Right cardiac atrium (tissue), 5 donors: ENCODE measurements at regions not wholly inside any gene's neighbourhood (a gene's known extent, or its start where the extent isn't known, plus 50 kb on each side); places are given as distances from the start of the nearest gene placed in this dataset.

ENCODE experiments used
- ATAC-seq, 2 donors: fragments of 200-7000 bp; cut with Tn5 transposase; one replicate each; pipeline versions ENCODE4 v1.8.0 to v1.9.1; 2020; ENCODE audit warnings: moderate library complexity in 2 of 2, mild to moderate bottlenecking in 1 of 2
- DNase-seq, 3 donors: peaks; one replicate each; pipeline ENCODE4 v3.0.0-alpha.2; 2020
- H3K27ac ChIP-seq: one replicate; pipeline ENCODE4 v1.5.1; 2013; ENCODE audit warnings: mild to moderate bottlenecking, low read length, control low read depth, moderate library complexity
- H3K27me3 ChIP-seq: one replicate; pipeline ENCODE4 v1.6.1; 2013; ENCODE audit not compliant: control insufficient read depth, insufficient read depth
- H3K4me1 ChIP-seq: one replicate; pipeline ENCODE4 v1.6.1; 2013; ENCODE audit warnings: low read length; ENCODE audit not compliant: control insufficient read depth, insufficient read depth
- H3K4me3 ChIP-seq: one replicate; pipeline ENCODE4 v1.5.1; 2013; ENCODE audit warnings: low read length, control low read depth
- H3K9me3 ChIP-seq: one replicate; pipeline ENCODE4 v1.6.1; 2013; ENCODE audit warnings: low read length; ENCODE audit not compliant: control insufficient read depth
- WGBS: extraction: QIAGEN DNeasy Blood & Tissue Kit; methylation state at CpG from one replicate; pipeline ENCODE4 v1.1.7; 2013; 5-methylcytosine and 5-hydroxymethylcytosine counted together
- intact Hi-C, 4 donors: fragments of 100-400 bp; cut with DNase I; formaldehyde crosslinking; loops; one replicate each; pipeline versions ENCODE4 v1.11.0 to v1.14.0; 2022 to 2023
- donor health status: healthy with polysubstance abuse.
- donor health status: DM: no; HTN: yes; CAD: no.
- donor health status: DM: no; HTN: no; CAD: no.
- donor health status: DM: no; HTN: yes; CAD: no; lungs with severe emphysema.
- donor health status: DM: yes; HTN: yes; CAD: no.

- no peak overlapping the region for H3K4me3 ChIP-seq
- H3K4me1 ChIP-seq = no peaks in the 10 kb centered on the region
- H3K9me3 ChIP-seq = no peaks in the 10 kb centered on the region
- H3K27me3 ChIP-seq = no peaks in the 10 kb centered on the region
- H3K27ac ChIP-seq = no peak overlapping the region
- ATAC-seq (peak; percentile 76 to 78), DNase-seq (peak; percentile 41 to 80 (median 71))
- 68% methylated on average over 13 of the region's 13 CpGs for WGBS
- intact Hi-C loops = loop anchor here in 3 of 4 donors (2.0 to 10.0 kb wide), 3 partner anchors 186 to 189 kb away; no protein-coding TSS in a partner anchor
Observed at GRCh38 chr12:127293507-127294310, 973.3 kb upstream of the TMEM132C start.

- no peak for ATAC-seq
Observed at GRCh38 chr12:127294651-127295210, 972.2 kb upstream of the TMEM132C start.

GRCh38 chr12:127295630-127296029 is 971.3 kb upstream of the TMEM132C start:
- no peak for DNase-seq
- intact Hi-C loops = loop anchor here in 2 of 4 donors (2.0 to 10.0 kb wide), 2 partner anchors 189 to 191 kb away; no protein-coding TSS in a partner anchor
- Histone ChIP-seq H3K4me1 (no peaks in the 10 kb centered on the region), H3K4me3 (no peak overlapping the region), H3K9me3 (no peaks in the 10 kb centered on the region), H3K27ac (no peak overlapping the region), H3K27me3 (no peaks in the 10 kb centered on the region)
- 51% methylated on average over 2 of the region's 2 CpGs for WGBS
- no peak for ATAC-seq

More at GRCh38 chr12:127294651-127295210, 972.2 kb upstream of the TMEM132C start:
- Histone ChIP-seq H3K9me3 (no peaks in the 10 kb centered on the region), H3K27me3 (no peaks in the 10 kb centered on the region), H3K4me1 (no peaks in the 10 kb centered on the region), H3K27ac (no peak overlapping the region), H3K4me3 (no peak overlapping the region)
- intact Hi-C loops = loop anchor here in 3 of 4 donors (2.0 to 10.0 kb wide), 3 partner anchors 187 to 190 kb away; no protein-coding TSS in a partner anchor
- DNase-seq = no peak
- 78% methylated on average over 6 of the region's 6 CpGs for WGBS

GRCh38 chr12:127296591-127296990 is 970.4 kb upstream of the TMEM132C start:
- 71% methylated on average over 10 of the region's 10 CpGs for WGBS
- no peaks in the 10 kb centered on the region for H3K4me1 ChIP-seq
- no peak for DNase-seq
- H3K9me3 ChIP-seq = no peaks in the 10 kb centered on the region
- no peak overlapping the region for H3K4me3 ChIP-seq
- intact Hi-C loops = loop anchor here in 1 of 4 donors (10.0 kb wide), 1 partner anchor 192 kb away; no protein-coding TSS in a partner anchor
- H3K27me3 ChIP-seq = no peaks in the 10 kb centered on the region
- ATAC-seq = no peak
- no peak overlapping the region for H3K27ac ChIP-seq

GRCh38 chr12:127297327-127297726 is 969.6 kb upstream of the TMEM132C start:
- DNase-seq (no peak), ATAC-seq (no peak)
- intact Hi-C loops = loop anchor here in 1 of 4 donors (10.0 kb wide), 1 partner anchor 193 kb away; no protein-coding TSS in a partner anchor
- no peaks in the 10 kb centered on the region for H3K4me1 ChIP-seq
- H3K27ac ChIP-seq = no peak overlapping the region
- WGBS = 77% methylated on average over 3 of the region's 3 CpGs
- H3K27me3 ChIP-seq = no peaks in the 10 kb centered on the region
- H3K9me3 ChIP-seq = no peaks in the 10 kb centered on the region
- no peak overlapping the region for H3K4me3 ChIP-seq

- 79% methylated on average over 4 of the region's 4 CpGs for WGBS
- DNase-seq = no peak
- intact Hi-C loops = no loop called here
- Histone ChIP-seq H3K4me3 (no peak overlapping the region), H3K27me3 (no peaks in the 10 kb centered on the region), H3K9me3 (no peaks in the 10 kb centered on the region), H3K27ac (no peak overlapping the region), H3K4me1 (no peaks in the 10 kb centered on the region)
- no peak for ATAC-seq
Observed at GRCh38 chr12:127300075-127300474, 966.9 kb upstream of the TMEM132C start.

- no peak for DNase-seq
- WGBS = 63% methylated on average over 3 of the region's 3 CpGs
- Histone ChIP-seq H3K4me1 (no peaks in the 10 kb centered on the region), H3K9me3 (no peaks in the 10 kb centered on the region), H3K27me3 (no peaks in the 10 kb centered on the region), H3K27ac (no peak overlapping the region), H3K4me3 (no peak overlapping the region)
- intact Hi-C loops = no loop called here
- ATAC-seq = no peak
Observed at GRCh38 chr12:127300753-127301152, 966.2 kb upstream of the TMEM132C start.

GRCh38 chr12:127301876-127302275 is 965.1 kb upstream of the TMEM132C start:
- ATAC-seq (no peak), DNase-seq (no peak)
- H3K9me3 ChIP-seq = no peaks in the 10 kb centered on the region
- 70% methylated on average over 1 of the region's 1 CpG for WGBS
- H3K4me1 ChIP-seq = no peaks in the 10 kb centered on the region
- intact Hi-C loops = no loop called here
- no peak overlapping the region for H3K4me3 ChIP-seq
- no peak overlapping the region for H3K27ac ChIP-seq
- H3K27me3 ChIP-seq = peaks cover 4% of the 10 kb centered on the region

GRCh38 chr12:127304751-127305725 is 961.9 kb upstream of the TMEM132C start:
- ATAC-seq = no peak
- WGBS = 84% methylated on average over 8 of the region's 8 CpGs
- peaks cover 4% of the 10 kb centered on the region for H3K27me3 ChIP-seq
- DNase-seq = no peak
- no peak overlapping the region for H3K4me3 ChIP-seq
- no peaks in the 10 kb centered on the region for H3K4me1 ChIP-seq
- H3K27ac ChIP-seq = no peak overlapping the region
- intact Hi-C loops = no loop called here
- H3K9me3 ChIP-seq = no peaks in the 10 kb centered on the region

GRCh38 chr12:127306604-127307215 is 960.3 kb upstream of the TMEM132C start:
- intact Hi-C loops = no loop called here
- WGBS = 61% methylated on average over 4 of the region's 4 CpGs
- DNase-seq (no peak), ATAC-seq (no peak)
- Histone ChIP-seq H3K4me1 (no peaks in the 10 kb centered on the region), H3K27me3 (peaks cover 4% of the 10 kb centered on the region), H3K4me3 (no peak overlapping the region), H3K27ac (no peak overlapping the region), H3K9me3 (no peaks in the 10 kb centered on the region)
